IgD-negative memory B cell (primary cell): ENCODE measurements at regions not wholly inside any gene's neighbourhood (a gene's known extent, or its start where the extent isn't known, plus 50 kb on each side); places are given as distances from the start of the nearest gene placed in this dataset.
A peak's percentile ranks its signal among the peaks of the same experiment; 100 is the strongest.
"Not testable (repeated sequence)": the region's sequence is repeated elsewhere in the genome, so short reads cannot be mapped to it uniquely, and the experiment has no call there.

ENCODE experiments used
- H3K27ac Mint-ChIP-seq, 3 donors: one replicate each; pipeline ENCODE4 v1.8.0; 2020 to 2022; ENCODE audit warnings: mild to moderate bottlenecking in 3 of 3, mixed read lengths in 3 of 3, moderate library complexity in 1 of 3
- H3K27me3 Mint-ChIP-seq: one replicate; pipeline ENCODE4 v1.8.0; 2021; ENCODE audit warnings: mixed read lengths
- H3K36me3 Mint-ChIP-seq: one replicate; pipeline ENCODE4 v1.8.0; 2020; ENCODE audit warnings: mild to moderate bottlenecking, mixed read lengths
- H3K4me1 Mint-ChIP-seq, 3 donors: one replicate each; pipeline ENCODE4 v1.8.0; 2020 to 2022; ENCODE audit warnings: mixed read lengths in 3 of 3, mild to moderate bottlenecking in 1 of 3
- H3K4me3 Mint-ChIP-seq, 4 donors: one replicate each; pipeline ENCODE4 v1.8.0; 2020 to 2022; ENCODE audit warnings: mild to moderate bottlenecking in 4 of 4, mixed read lengths in 4 of 4, moderate library complexity in 3 of 4
- H3K9me3 Mint-ChIP-seq, 3 donors: one replicate each; pipeline ENCODE4 v1.8.0; 2020 to 2021; ENCODE audit warnings: mixed read lengths in 3 of 3, mild to moderate bottlenecking in 1 of 3

- peaks cover 0 to 1% (median 0%) of the 10 kb centered on the region in 3 donors for H3K4me1 Mint-ChIP-seq
- no peak overlapping the region for H3K4me3 Mint-ChIP-seq
- H3K36me3 Mint-ChIP-seq = peaks cover 3% of the 10 kb centered on the region
- H3K27ac Mint-ChIP-seq = no peak overlapping the region
- peaks cover 5% of the 10 kb centered on the region for H3K27me3 Mint-ChIP-seq
- peaks cover 0 to 3% (median 0%) of the 10 kb centered on the region in 3 donors for H3K9me3 Mint-ChIP-seq
Measured at GRCh38 chrX:13397878-13398818, 78.3 kb upstream of the ATXN3L start.

GRCh38 chrX:13396924-13397323 is 77.1 kb upstream of the ATXN3L start:
- no peak overlapping the region for H3K27ac Mint-ChIP-seq
- peaks cover 5% of the 10 kb centered on the region for H3K27me3 Mint-ChIP-seq
- H3K4me3 Mint-ChIP-seq = no peak overlapping the region
- peaks cover 3% of the 10 kb centered on the region for H3K36me3 Mint-ChIP-seq
- H3K9me3 Mint-ChIP-seq = peaks cover 0 to 3% (median 0%) of the 10 kb centered on the region in 3 donors
- peaks cover 0 to 1% (median 0%) of the 10 kb centered on the region in 3 donors for H3K4me1 Mint-ChIP-seq

DNA sequence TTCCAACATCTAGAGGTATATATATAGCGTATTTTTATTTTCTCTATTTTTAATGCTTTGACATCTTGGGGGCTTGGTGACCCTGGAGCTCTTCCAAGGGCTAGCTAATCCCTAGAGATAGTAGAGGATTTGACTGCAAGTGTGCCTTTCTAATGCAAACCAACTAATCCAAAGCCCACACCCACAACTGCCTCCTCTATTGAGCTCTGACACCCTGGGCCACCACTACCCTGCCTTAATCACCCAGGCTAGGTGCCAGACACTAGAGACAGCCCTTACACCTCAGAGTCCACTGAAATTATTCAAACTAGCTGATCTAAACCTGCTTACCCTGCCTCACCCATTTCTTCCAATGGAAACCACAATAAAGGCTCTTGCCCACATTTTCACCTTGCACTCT is 69.6 kb upstream of the ATXN3L start:
- Mint-ChIP-seq H3K27ac (no peak overlapping the region), H3K4me1 (peaks cover 0 to 2% (median 1%) of the 10 kb centered on the region in 3 donors), H3K27me3 (peaks cover 1% of the 10 kb centered on the region), H3K4me3 (no peak overlapping the region), H3K9me3 (peaks cover 0 to 4% (median 0%) of the 10 kb centered on the region in 3 donors), H3K36me3 (peaks cover 1% of the 10 kb centered on the region)

DNA sequence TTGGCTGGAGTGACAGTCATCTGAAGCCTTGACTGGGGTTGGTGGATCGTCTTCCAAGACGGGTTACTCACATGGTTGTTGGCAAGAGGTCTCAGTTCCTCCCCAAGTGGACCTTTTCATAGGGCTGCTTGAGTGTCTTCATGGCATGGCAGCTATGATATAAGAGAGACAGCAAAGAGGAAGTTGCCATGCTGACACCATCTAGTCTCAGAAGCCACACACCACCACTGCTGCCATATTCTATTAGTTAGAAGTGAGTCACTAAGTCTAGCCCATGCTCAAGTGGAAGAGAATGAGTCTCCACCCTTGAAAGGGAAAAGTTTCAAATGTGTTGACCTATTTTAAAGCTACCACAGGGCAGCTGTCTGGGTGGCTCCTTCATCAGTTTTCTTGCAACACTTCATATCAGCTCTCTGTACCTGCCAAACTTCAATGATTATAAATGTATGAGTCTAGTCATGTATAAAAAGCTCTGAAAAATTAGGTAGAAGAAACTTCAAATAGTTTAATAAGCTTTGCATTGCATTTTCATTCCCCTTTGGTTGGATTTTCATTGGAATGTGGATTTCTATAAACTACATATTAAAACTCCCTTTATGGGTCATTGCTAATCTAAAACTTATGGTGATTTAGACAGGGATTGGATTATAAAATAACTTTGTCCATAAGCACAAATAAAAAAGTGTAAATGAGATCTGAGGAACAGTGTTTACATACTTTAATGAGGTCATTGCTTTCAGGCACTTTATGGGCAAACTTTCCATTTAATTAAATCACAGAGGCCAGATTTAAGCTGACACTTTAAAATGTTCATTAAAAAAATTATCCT is 68.0 kb upstream of the ATXN3L start:
- peaks cover 5 to 8% (median 6%) of the 10 kb centered on the region in 3 donors for H3K4me1 Mint-ChIP-seq
- peaks cover 3% of the 10 kb centered on the region for H3K27me3 Mint-ChIP-seq
- peaks cover 1% of the 10 kb centered on the region for H3K36me3 Mint-ChIP-seq
- H3K9me3 Mint-ChIP-seq = peaks cover 0 to 4% (median 0%) of the 10 kb centered on the region in 3 donors
- no peak overlapping the region for H3K27ac Mint-ChIP-seq
- no peak overlapping the region for H3K4me3 Mint-ChIP-seq

- Mint-ChIP-seq H3K4me3 (no peak overlapping the region), H3K27ac (no peak overlapping the region), H3K9me3 (peaks cover 0 to 4% (median 0%) of the 10 kb centered on the region in 3 donors), H3K4me1 (peaks cover 6 to 10% (median 7%) of the 10 kb centered on the region in 3 donors), H3K36me3 (peaks cover 1% of the 10 kb centered on the region), H3K27me3 (peaks cover 3% of the 10 kb centered on the region)
Measured at GRCh38 chrX:13386636-13387035, 66.8 kb upstream of the ATXN3L start.

GRCh38 chrX:13386092-13386491 is 66.2 kb upstream of the ATXN3L start:
- H3K27me3 Mint-ChIP-seq = peaks cover 3% of the 10 kb centered on the region
- no peak overlapping the region for H3K27ac Mint-ChIP-seq
- H3K9me3 Mint-ChIP-seq = peaks cover 0 to 4% (median 0%) of the 10 kb centered on the region in 3 donors
- peaks cover 1% of the 10 kb centered on the region for H3K36me3 Mint-ChIP-seq
- H3K4me1 Mint-ChIP-seq = peaks cover 6 to 10% (median 7%) of the 10 kb centered on the region in 3 donors
- no peak overlapping the region for H3K4me3 Mint-ChIP-seq

- Mint-ChIP-seq H3K4me1 (peaks cover 6 to 10% (median 7%) of the 10 kb centered on the region in 3 donors), H3K36me3 (peaks cover 4% of the 10 kb centered on the region), H3K4me3 (peak overlapping the region in 2 of 4 donors; percentile 14 to 47), H3K27me3 (peaks cover 3% of the 10 kb centered on the region), H3K27ac (peak overlapping the region in 1 of 3 donors; percentile 87), H3K9me3 (peaks cover 0 to 6% (median 0%) of the 10 kb centered on the region in 3 donors)
Measured at GRCh38 chrX:13383907-13384306, 64.1 kb upstream of the ATXN3L start.

- Mint-ChIP-seq H3K4me1 (peaks cover 6 to 9% (median 7%) of the 10 kb centered on the region in 3 donors), H3K27me3 (peaks cover 2% of the 10 kb centered on the region), H3K9me3 (peaks cover 0 to 4% (median 4%) of the 10 kb centered on the region in 3 donors), H3K27ac (no peak overlapping the region), H3K36me3 (peaks cover 5% of the 10 kb centered on the region), H3K4me3 (no peak overlapping the region)
Measured at GRCh38 chrX:13381514-13381913, 61.7 kb upstream of the ATXN3L start.

- Mint-ChIP-seq H3K4me1 (peaks cover 6 to 9% (median 7%) of the 10 kb centered on the region in 3 donors), H3K27me3 (peaks cover 2% of the 10 kb centered on the region), H3K36me3 (peaks cover 5% of the 10 kb centered on the region), H3K9me3 (peaks cover 0 to 4% (median 4%) of the 10 kb centered on the region in 3 donors), H3K4me3 (no peak overlapping the region), H3K27ac (no peak overlapping the region)
Measured at GRCh38 chrX:13380211-13380610, 60.4 kb upstream of the ATXN3L start.

- not testable (repeated sequence) for H3K27me3 Mint-ChIP-seq, H3K4me1 Mint-ChIP-seq, H3K9me3 Mint-ChIP-seq, H3K4me3 Mint-ChIP-seq, H3K27ac Mint-ChIP-seq, H3K36me3 Mint-ChIP-seq
Measured at GRCh38 chrX:13378562-13379518, 59.0 kb upstream of the ATXN3L start.

GRCh38 chrX:13377550-13377934 is 57.7 kb upstream of the ATXN3L start:
- peaks cover 2 to 4% (median 4%) of the 10 kb centered on the region in 3 donors for H3K9me3 Mint-ChIP-seq
- H3K27ac Mint-ChIP-seq = no peak overlapping the region
- no peak overlapping the region for H3K4me3 Mint-ChIP-seq
- H3K4me1 Mint-ChIP-seq = peaks cover 0 to 7% (median 4%) of the 10 kb centered on the region in 3 donors
- peaks cover 6% of the 10 kb centered on the region for H3K27me3 Mint-ChIP-seq
- H3K36me3 Mint-ChIP-seq = peaks cover 5% of the 10 kb centered on the region

DNA sequence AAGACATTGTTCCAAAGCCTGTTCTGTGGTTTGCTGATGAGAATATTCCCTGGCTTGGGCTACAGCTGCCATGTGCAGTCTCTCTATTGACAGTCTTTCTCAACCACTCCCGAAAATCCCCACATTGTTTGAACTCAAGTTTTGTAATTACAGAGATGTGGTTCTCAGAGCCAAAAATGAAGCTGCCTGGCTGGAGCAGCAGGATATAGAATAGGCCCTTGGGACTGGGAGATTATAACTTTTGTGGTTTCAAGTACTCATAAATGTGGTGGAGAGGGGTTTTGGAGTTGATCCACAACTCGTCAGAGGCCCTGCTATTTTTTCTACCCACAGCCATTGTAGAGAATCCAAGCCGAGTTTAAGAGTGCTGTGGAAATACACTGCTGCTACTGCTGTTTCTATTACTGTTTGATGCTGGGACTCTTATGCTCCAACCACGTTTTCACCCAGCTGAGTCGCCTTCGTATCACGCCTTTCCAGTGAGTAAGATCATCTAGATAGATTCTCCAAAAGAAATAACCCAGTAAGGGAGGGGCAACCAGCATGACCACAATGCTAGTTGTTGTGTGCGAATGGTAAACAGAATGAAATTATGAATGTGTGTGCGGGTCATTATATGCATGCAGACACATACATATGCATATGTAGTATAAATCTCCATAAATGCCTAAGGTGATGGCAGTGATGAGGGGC is 57.1 kb upstream of the ATXN3L start:
- Mint-ChIP-seq H3K9me3 (peaks cover 2 to 4% (median 4%) of the 10 kb centered on the region in 3 donors), H3K36me3 (peaks cover 5% of the 10 kb centered on the region), H3K27me3 (peaks cover 8% of the 10 kb centered on the region), H3K4me1 (peaks cover 0 to 6% (median 4%) of the 10 kb centered on the region in 3 donors), H3K4me3 (no peak overlapping the region), H3K27ac (no peak overlapping the region)

- H3K4me1 Mint-ChIP-seq, H3K27ac Mint-ChIP-seq, H3K9me3 Mint-ChIP-seq, H3K4me3 Mint-ChIP-seq, H3K27me3 Mint-ChIP-seq, H3K36me3 Mint-ChIP-seq: not testable (repeated sequence)
Measured at GRCh38 chrX:13375596-13375995, 55.7 kb upstream of the ATXN3L start.

DNA sequence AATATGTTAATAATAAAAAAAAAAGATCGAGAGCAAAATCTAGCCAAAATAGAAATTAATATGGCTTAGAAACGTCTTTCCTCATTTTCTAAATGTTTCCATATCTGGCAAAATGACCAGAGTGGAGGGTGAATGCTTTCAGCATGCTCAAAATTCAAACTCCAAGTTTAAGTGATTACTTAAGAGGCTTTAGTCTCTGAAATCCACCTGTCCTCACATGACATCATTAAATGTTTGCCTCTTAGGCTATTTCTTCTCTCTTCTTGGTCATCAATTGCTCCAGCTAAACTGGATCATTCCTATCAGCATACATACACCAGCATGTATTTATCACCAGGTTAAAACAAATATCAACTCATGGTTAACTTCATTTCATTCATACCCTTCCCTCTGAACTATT is 54.5 kb upstream of the ATXN3L start:
- peaks cover 2 to 8% (median 4%) of the 10 kb centered on the region in 3 donors for H3K9me3 Mint-ChIP-seq
- H3K27ac Mint-ChIP-seq = no peak overlapping the region

More for the DNA sequence above, 54.5 kb upstream of the ATXN3L start:
- Mint-ChIP-seq H3K4me1 (peaks cover 0 to 6% (median 4%) of the 10 kb centered on the region in 3 donors), H3K36me3 (peaks cover 2% of the 10 kb centered on the region), H3K27me3 (peaks cover 8% of the 10 kb centered on the region), H3K4me3 (no peak overlapping the region)
